Glutamatergic neuron (in vitro differentiated cells): ENCODE measurements at regions not wholly inside any gene's neighbourhood (a gene's known extent, or its start where the extent isn't known, plus 50 kb on each side); places are given as distances from the start of the nearest gene placed in this dataset.

Source experiments
- DNase-seq: peaks from one replicate; pipeline ENCODE4 v3.0.0; 2022
- H3K27ac Mint-ChIP-seq: one replicate; pipeline ENCODE4 v1.8.0; 2020; ENCODE audit warnings: mild to moderate bottlenecking, mixed read lengths, inconsistent platforms; ENCODE audit not compliant: unreplicated experiment
- H3K27me3 Mint-ChIP-seq: one replicate; pipeline ENCODE4 v1.8.0; 2020; ENCODE audit warnings: mild to moderate bottlenecking, moderate library complexity, mixed read lengths, inconsistent platforms; ENCODE audit not compliant: unreplicated experiment
- H3K36me3 Mint-ChIP-seq: one replicate; pipeline ENCODE4 v1.8.0; 2020; ENCODE audit warnings: mild to moderate bottlenecking, mixed read lengths, inconsistent platforms; ENCODE audit not compliant: unreplicated experiment
- H3K4me1 Mint-ChIP-seq: one replicate; pipeline ENCODE4 v1.8.0; 2020; ENCODE audit warnings: mild to moderate bottlenecking, low read depth, mixed read lengths, inconsistent platforms; ENCODE audit not compliant: unreplicated experiment
- H3K4me3 Mint-ChIP-seq: one replicate; pipeline ENCODE4 v1.8.0; 2020; ENCODE audit warnings: mild to moderate bottlenecking, mixed read lengths, inconsistent platforms; ENCODE audit not compliant: unreplicated experiment
- H3K9me3 Mint-ChIP-seq: one replicate; pipeline ENCODE4 v1.8.0; 2020; ENCODE audit warnings: mild to moderate bottlenecking, moderate library complexity, mixed read lengths, inconsistent platforms; ENCODE audit not compliant: unreplicated experiment
- TF ChIP-seq, protein P1 (sequence below): fragments of 200-600 bp; sonication (generic); IDR thresholded peaks from one replicate; pipeline ENCODE4 v1.5.0; 2021; ENCODE audit not compliant: partially characterized antibody, unreplicated experiment

GRCh38 chr1:50275566-50275965, 147.7 kb downstream of the DMRTA2 start:
- DNase-seq, result peak; percentile 77
- peaks cover 87% of the 10 kb centered on the region for H3K4me1 Mint-ChIP-seq

DNA sequence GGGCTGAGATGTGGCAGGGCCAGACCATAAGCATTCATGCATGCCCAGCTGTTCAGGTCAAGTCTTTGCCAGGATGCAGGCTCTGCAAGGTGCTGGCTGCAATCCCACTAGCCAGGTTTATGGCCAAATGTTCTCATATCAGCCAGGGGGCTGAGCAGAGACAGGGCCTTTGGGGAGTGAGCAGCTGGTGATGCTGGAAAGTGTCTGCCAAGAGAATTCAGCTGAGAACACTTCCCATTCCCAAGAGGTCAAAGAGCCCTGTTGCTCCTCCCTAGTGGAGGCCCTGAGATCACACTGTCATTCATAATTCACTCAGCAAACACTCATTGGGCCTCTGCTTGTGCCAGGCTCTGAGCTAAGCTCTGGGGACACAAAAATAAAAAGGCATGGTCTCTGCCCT, 150.3 kb downstream of the DMRTA2 start:
- Mint-ChIP-seq H3K4me3 (peak overlapping the region; percentile 74), H3K27me3 (peaks cover 9% of the 10 kb centered on the region), H3K36me3 (no peaks in the 10 kb centered on the region), H3K9me3 (peaks cover 18% of the 10 kb centered on the region), H3K4me1 (peaks cover 80% of the 10 kb centered on the region), H3K27ac (peak overlapping the region; percentile 39)
- TF ChIP-seq, protein P1, sequence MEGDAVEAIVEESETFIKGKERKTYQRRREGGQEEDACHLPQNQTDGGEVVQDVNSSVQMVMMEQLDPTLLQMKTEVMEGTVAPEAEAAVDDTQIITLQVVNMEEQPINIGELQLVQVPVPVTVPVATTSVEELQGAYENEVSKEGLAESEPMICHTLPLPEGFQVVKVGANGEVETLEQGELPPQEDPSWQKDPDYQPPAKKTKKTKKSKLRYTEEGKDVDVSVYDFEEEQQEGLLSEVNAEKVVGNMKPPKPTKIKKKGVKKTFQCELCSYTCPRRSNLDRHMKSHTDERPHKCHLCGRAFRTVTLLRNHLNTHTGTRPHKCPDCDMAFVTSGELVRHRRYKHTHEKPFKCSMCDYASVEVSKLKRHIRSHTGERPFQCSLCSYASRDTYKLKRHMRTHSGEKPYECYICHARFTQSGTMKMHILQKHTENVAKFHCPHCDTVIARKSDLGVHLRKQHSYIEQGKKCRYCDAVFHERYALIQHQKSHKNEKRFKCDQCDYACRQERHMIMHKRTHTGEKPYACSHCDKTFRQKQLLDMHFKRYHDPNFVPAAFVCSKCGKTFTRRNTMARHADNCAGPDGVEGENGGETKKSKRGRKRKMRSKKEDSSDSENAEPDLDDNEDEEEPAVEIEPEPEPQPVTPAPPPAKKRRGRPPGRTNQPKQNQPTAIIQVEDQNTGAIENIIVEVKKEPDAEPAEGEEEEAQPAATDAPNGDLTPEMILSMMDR, result no peak
- peak; percentile 28 for DNase-seq

More at GRCh38 chr1:50275566-50275965, 147.7 kb downstream of the DMRTA2 start:
- Mint-ChIP-seq H3K36me3 (no peaks in the 10 kb centered on the region), H3K27me3 (peaks cover 14% of the 10 kb centered on the region), H3K4me3 (peak overlapping the region; percentile 79), H3K27ac (peak overlapping the region; percentile 97), H3K9me3 (peaks cover 25% of the 10 kb centered on the region)
- TF ChIP-seq, protein P1, result no peak

DNA sequence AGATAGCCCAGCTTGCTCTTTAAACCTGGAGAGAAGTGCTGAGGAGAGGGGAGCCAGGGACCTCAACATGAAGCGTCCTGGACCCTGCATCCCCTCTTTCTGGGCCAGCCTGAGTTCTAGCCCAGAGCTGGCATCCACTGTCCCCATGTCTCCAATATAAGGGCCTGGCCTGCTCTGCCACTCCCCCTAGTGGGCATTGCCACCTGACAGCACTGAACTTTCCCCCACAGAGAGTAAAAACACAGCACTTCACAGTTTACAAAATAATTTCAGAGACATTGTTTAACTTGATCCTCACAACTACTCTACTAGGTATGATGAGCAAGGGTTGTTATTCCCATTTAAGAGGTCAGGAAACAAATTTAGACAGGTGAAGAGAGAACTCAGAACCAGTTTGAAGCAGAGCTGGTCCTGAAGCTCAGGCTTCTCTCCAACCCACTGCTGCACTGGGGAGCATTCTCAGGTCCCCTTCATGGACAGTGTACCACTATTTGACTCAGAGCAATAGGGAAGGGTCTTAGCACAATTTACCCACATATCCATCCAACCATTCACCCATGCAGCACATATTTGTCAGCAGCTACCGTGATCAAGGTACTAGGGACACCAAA, 151.2 kb downstream of the DMRTA2 start:
- peak overlapping the region; percentile 74 for H3K4me3 Mint-ChIP-seq
- peaks cover 71% of the 10 kb centered on the region for H3K4me1 Mint-ChIP-seq
- DNase-seq, result peak; percentile 74
- TF ChIP-seq, protein P1, result peak; percentile 74
- peaks cover 3% of the 10 kb centered on the region for H3K27me3 Mint-ChIP-seq
- peak overlapping the region; percentile 92 for H3K27ac Mint-ChIP-seq
- H3K36me3 Mint-ChIP-seq, result no peaks in the 10 kb centered on the region
- H3K9me3 Mint-ChIP-seq, result peaks cover 11% of the 10 kb centered on the region

- TF ChIP-seq, protein P1, result no peak
- Mint-ChIP-seq H3K4me1 (peaks cover 64% of the 10 kb centered on the region), H3K27me3 (peaks cover 5% of the 10 kb centered on the region), H3K9me3 (peaks cover 11% of the 10 kb centered on the region), H3K4me3 (peak overlapping the region; percentile 61), H3K36me3 (no peaks in the 10 kb centered on the region), H3K27ac (peak overlapping the region; percentile 92)
- DNase-seq, result peak; percentile 81
Observed at GRCh38 chr1:50271337-50271736, 151.9 kb downstream of the DMRTA2 start.

DNA sequence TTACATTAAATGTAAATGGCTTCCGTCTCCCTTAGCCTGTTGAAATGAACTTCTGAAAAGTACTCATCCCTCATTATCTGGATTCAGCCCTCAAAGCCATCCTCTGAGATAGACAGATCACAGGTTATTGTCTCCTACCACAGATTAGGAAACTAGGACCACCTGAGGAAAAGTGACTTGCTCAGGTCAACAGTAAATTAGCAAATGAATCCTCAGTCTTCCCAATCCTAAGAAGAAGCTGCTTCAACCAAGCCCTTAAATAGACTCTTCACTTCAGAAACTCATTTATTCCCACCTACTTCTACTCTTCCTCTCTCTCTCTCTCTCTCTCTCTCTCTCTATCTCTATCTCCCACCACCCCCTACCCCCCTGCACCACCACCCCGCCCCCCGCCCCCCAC, 152.3 kb downstream of the DMRTA2 start:
- Mint-ChIP-seq H3K4me1 (peaks cover 60% of the 10 kb centered on the region), H3K27me3 (peaks cover 5% of the 10 kb centered on the region), H3K9me3 (peaks cover 11% of the 10 kb centered on the region), H3K36me3 (no peaks in the 10 kb centered on the region), H3K4me3 (peak overlapping the region; percentile 75), H3K27ac (peak overlapping the region; percentile 76)
- no peak for DNase-seq
- TF ChIP-seq, protein P1, result no peak
